ENCODE measurements at regions not wholly inside any gene's neighbourhood (a gene's known extent, or its start where the extent isn't known, plus 50 kb on each side); places are given as distances from the start of the nearest gene placed in this dataset.
A peak's percentile ranks its signal among the peaks of the same experiment; 100 is the strongest.

- Histone ChIP-seq H3K9me3 (no peaks in the 10 kb centered on the region), H3K36me3 (ENCODE audit: low read depth, missing control alignments) (no peaks in the 10 kb centered on the region), H3K4me1 (no peaks in the 10 kb centered on the region), H3K27me3 (no peaks in the 10 kb centered on the region), H3K27ac (no peak overlapping the region), H3K4me3 (no peak overlapping the region)
- TF ChIP-seq CTCF (IDR thresholded peaks at IDR 0.05) (no peak), POLR2A (IDR thresholded peaks at IDR 0.05) (no peak)
- intact Hi-C loops (cut with DNase I; ENCODE audit: low total_unique reads) = loop anchor here (10.0 kb wide), 1 partner anchor 836 kb away; no protein-coding TSS in a partner anchor
- DNase-seq = no peak
- 68 to 76% methylated on average over 14 of the region's 14 CpGs for WGBS, 2 donors
These were observed 176.1 kb upstream of the PFKP start for GRCh38 chr10:2891073-2891769.

GRCh38 chr10:2890093-2890492 lies 177.3 kb upstream of the PFKP start:
- Histone ChIP-seq H3K4me1 (no peaks in the 10 kb centered on the region), H3K9me3 (no peaks in the 10 kb centered on the region), H3K27ac (no peak overlapping the region), H3K27me3 (no peaks in the 10 kb centered on the region), H3K36me3 (ENCODE audit: low read depth, missing control alignments) (no peaks in the 10 kb centered on the region), H3K4me3 (peak overlapping the region in 1 of 2 donors; percentile 20)
- DNase-seq = no peak
- TF ChIP-seq POLR2A (IDR thresholded peaks at IDR 0.05) (no peak), CTCF (IDR thresholded peaks at IDR 0.05) (no peak)
- WGBS, 2 donors = 76% methylated on average over 17 of the region's 23 CpGs; no CpG with 5 or more reads in 1 of the 2 donors
- intact Hi-C loops (cut with DNase I; ENCODE audit: low total_unique reads) = loop anchor here (10.0 kb wide), 1 partner anchor 835 kb away; no protein-coding TSS in a partner anchor

GRCh38 chr10:2888403-2889004 lies 178.8 kb upstream of the PFKP start:
- DNase-seq = no peak
- Histone ChIP-seq H3K27ac (no peak overlapping the region), H3K27me3 (no peaks in the 10 kb centered on the region), H3K36me3 (ENCODE audit: low read depth, missing control alignments) (no peaks in the 10 kb centered on the region), H3K9me3 (no peaks in the 10 kb centered on the region), H3K4me3 (no peak overlapping the region), H3K4me1 (no peaks in the 10 kb centered on the region)
- 84 to 86% methylated on average over 14 of the region's 14 CpGs for WGBS, 2 donors
- TF ChIP-seq POLR2A (IDR thresholded peaks at IDR 0.05) (no peak), CTCF (IDR thresholded peaks at IDR 0.05) (no peak)
- intact Hi-C loops (cut with DNase I; ENCODE audit: low total_unique reads) = no loop called here

GRCh38 chr10:2887391-2888070 lies 179.8 kb upstream of the PFKP start:
- whole genome bisulfite sequencing, 2 donors = 66 to 75% methylated on average over 12 of the region's 12 CpGs
- Histone ChIP-seq H3K4me3 (no peak overlapping the region), H3K27ac (no peak overlapping the region), H3K36me3 (ENCODE audit: low read depth, missing control alignments) (no peaks in the 10 kb centered on the region), H3K4me1 (no peaks in the 10 kb centered on the region), H3K9me3 (no peaks in the 10 kb centered on the region), H3K27me3 (no peaks in the 10 kb centered on the region)
- DNase-seq = no peak
- intact Hi-C loops (cut with DNase I; ENCODE audit: low total_unique reads) = no loop called here
- TF ChIP-seq POLR2A (IDR thresholded peaks at IDR 0.05) = no peak
- TF ChIP-seq CTCF (IDR thresholded peaks at IDR 0.05) = no peak
